Endothelial cell of umbilical vein (primary cell): ENCODE measurements at regions not wholly inside any gene's neighbourhood (a gene's known extent, or its start where the extent isn't known, plus 50 kb on each side); places are given as distances from the start of the nearest gene placed in this dataset.

ENCODE experiments used
- BruUV-seq: library from RNA; stranded (reverse); fragments of 400-500 nt; replicated peaks from 2 replicates; lab custom pipeline; 2021; lab: Mats Ljungman, UMichigan
- CTCF ChIA-PET: fragments of 300-600, 350-600 bp; sonication (Branson Sonifier 250); formaldehyde crosslinking; loops from one replicate; lab custom pipeline; 2021; ENCODE audit warnings: antibody characterized with exemption, inconsistent platforms; lab: Charles Lee
- POLR2A ChIA-PET: fragments of 300-600, 350-600 bp; sonication (Branson Sonifier 250); formaldehyde crosslinking; loops from one replicate; lab custom pipeline; 2021; ENCODE audit warnings: antibody characterized with exemption, inconsistent platforms; lab: Charles Lee
- DNase-seq: peaks from one replicate; pipeline ENCODE4 v3.0.0-alpha.2; 2011; ENCODE audit warnings: low read depth, low spot score
- FAIRE-seq: peaks from 2 replicates; lab custom pipeline; 2011; peaks lifted over from hg19 to GRCh38; lab: Jason Lieb, UNC
- H2AFZ ChIP-seq: 2 replicates; pipeline ENCODE4 v1.6.0; 2012; ENCODE audit warnings: low read depth, low read length, control low read depth, inconsistent platforms
- H3K27ac ChIP-seq: 2 replicates; pipeline ENCODE4 v1.5.1; 2011; ENCODE audit warnings: low read depth, mild to moderate bottlenecking, control low read depth, low read length, moderate library complexity; ENCODE audit not compliant: insufficient read depth
- H3K27me3 ChIP-seq, 2 experiments: 2 replicates each; pipeline versions ENCODE4 v1.6.0 to v1.6.1; 2011; ENCODE audit warnings: low read length in 2 of 2, mixed read lengths in 1 of 2; ENCODE audit not compliant: control insufficient read depth in 2 of 2, insufficient read depth in 2 of 2
- H3K36me3 ChIP-seq, 2 experiments: 2 replicates in 1 of 2; 3 replicates in 1 of 2; pipeline ENCODE4 v1.5.1; 2011; ENCODE audit warnings: low read length in 2 of 2, mild to moderate bottlenecking in 1 of 2, moderate library complexity in 1 of 2; ENCODE audit not compliant: control insufficient read depth in 2 of 2, insufficient read depth in 2 of 2; ENCODE audit errors: extremely low read depth in 1 of 2
- H3K4me1 ChIP-seq: 3 replicates; pipeline ENCODE4 v1.5.1; 2011; ENCODE audit warnings: mild to moderate bottlenecking, low read length; ENCODE audit not compliant: control insufficient read depth, insufficient read depth; ENCODE audit errors: extremely low read depth
- H3K4me2 ChIP-seq: 2 replicates; pipeline ENCODE4 v1.6.1; 2011; ENCODE audit warnings: low read length, control low read depth, mixed read lengths; ENCODE audit not compliant: insufficient read depth
- H3K4me3 ChIP-seq, 3 experiments: fragments of 200-600 bp in 1 of 3; sonication (generic), shearing (Covaris generic) in 1 of 3; replicated peaks in 1 of 3; 2 replicates each; pipeline ENCODE4 v1.5.1; 2011 to 2016; ENCODE audit warnings: control low read depth in 3 of 3, low read length in 3 of 3, mild to moderate bottlenecking in 2 of 3, inconsistent platforms in 1 of 3, low read depth in 1 of 3, moderate library complexity in 1 of 3; ENCODE audit not compliant: insufficient read depth in 1 of 3
- H3K79me2 ChIP-seq: 2 replicates; pipeline ENCODE4 v1.6.0; 2012; ENCODE audit warnings: low read length, inconsistent platforms; ENCODE audit not compliant: control insufficient read depth, insufficient read depth
- H3K9ac ChIP-seq: replicated peaks from 2 replicates; pipeline ENCODE3; 2011; ENCODE audit warnings: low read length, control low read depth; ENCODE audit not compliant: insufficient read depth; ENCODE audit errors: extremely low read depth
- H3K9me1 ChIP-seq: replicated peaks from 3 replicates; pipeline ENCODE4 v1.6.0; 2011; ENCODE audit warnings: mild to moderate bottlenecking, low read length; ENCODE audit not compliant: control insufficient read depth, insufficient read depth; ENCODE audit errors: extremely low read depth
- H3K9me3 ChIP-seq: replicated peaks from 2 replicates; pipeline ENCODE4 v1.5.1; 2012; ENCODE audit warnings: low read length, inconsistent platforms; ENCODE audit not compliant: control insufficient read depth, insufficient read depth
- H4K20me1 ChIP-seq: replicated peaks from 2 replicates; pipeline ENCODE3; 2011; ENCODE audit warnings: mild to moderate bottlenecking, low read length; ENCODE audit not compliant: control insufficient read depth, insufficient read depth; ENCODE audit errors: extremely low read depth
- EZH2 ChIP-seq: IDR thresholded peaks from 2 replicates; pipeline ENCODE4 v1.6.1; 2012; ENCODE audit warnings: borderline replicate concordance, low read depth, mild to moderate bottlenecking, moderate library complexity, low read length, inconsistent platforms; ENCODE audit not compliant: severe bottlenecking
- FOS ChIP-seq: IDR thresholded peaks from 2 replicates; pipeline ENCODE4 v1.6.1; 2011; ENCODE audit warnings: mild to moderate bottlenecking, low read length, moderate library complexity, borderline replicate concordance; ENCODE audit not compliant: insufficient read depth
- GATA2 ChIP-seq: IDR thresholded peaks from 2 replicates; pipeline ENCODE4 v1.7.0; 2011; ENCODE audit warnings: low read depth, mild to moderate bottlenecking, moderate library complexity, mixed read lengths, low read length; ENCODE audit not compliant: insufficient read length, insufficient read depth
- JUN ChIP-seq: IDR thresholded peaks from 2 replicates; pipeline ENCODE4 v1.6.1; 2011; ENCODE audit warnings: borderline replicate concordance, low read depth; ENCODE audit not compliant: insufficient read length, insufficient read depth
- MYC ChIP-seq: IDR thresholded peaks from one replicate; pipeline ENCODE4 v1.6.1; 2011; ENCODE audit warnings: mild to moderate bottlenecking, low read depth, low read length
- POLR2A ChIP-seq: IDR thresholded peaks from 2 replicates; pipeline ENCODE4 v1.6.1; 2012; ENCODE audit warnings: low read depth, mild to moderate bottlenecking, control low read depth, low read length
- POLR2AphosphoS5 ChIP-seq: IDR thresholded peaks from 2 replicates; pipeline ENCODE4 v1.6.1; 2012; ENCODE audit warnings: low read depth, mild to moderate bottlenecking, control low read depth, low read length, moderate library complexity; ENCODE audit not compliant: insufficient read depth
- dilution Hi-C: fragments of 300-500 bp; cut with MboI; formaldehyde crosslinking; loops from one replicate; pipeline ENCODE4 v1.15.0; 2019; ENCODE audit warnings: low sequenced_read_pairs; ENCODE audit not compliant: extremely low pct_ligation_motif_present
- intact Hi-C: fragments of 100-400 bp; cut with micrococcal nuclease; formaldehyde crosslinking; loops from one replicate; pipeline ENCODE4 v1.10.0; 2022
- TF ChIP-seq, protein P1 (sequence below), 2 donors: IDR thresholded peaks; 1 replicate in 1 of 2; 2 replicates in 1 of 2; pipeline ENCODE4 v1.5.1; 2011; ENCODE audit warnings: low read length in 2 of 2, mild to moderate bottlenecking in 2 of 2, moderate library complexity in 2 of 2, control low read depth in 1 of 2, inconsistent platforms in 1 of 2, low read depth in 1 of 2; ENCODE audit not compliant: insufficient read depth in 1 of 2; ENCODE audit errors: extremely low read depth in 1 of 2
- TF ChIP-seq, protein P2 (sequence below): IDR thresholded peaks from 2 replicates; pipeline ENCODE4 v1.6.1; 2011; ENCODE audit not compliant: insufficient read depth, insufficient read length

DNA sequence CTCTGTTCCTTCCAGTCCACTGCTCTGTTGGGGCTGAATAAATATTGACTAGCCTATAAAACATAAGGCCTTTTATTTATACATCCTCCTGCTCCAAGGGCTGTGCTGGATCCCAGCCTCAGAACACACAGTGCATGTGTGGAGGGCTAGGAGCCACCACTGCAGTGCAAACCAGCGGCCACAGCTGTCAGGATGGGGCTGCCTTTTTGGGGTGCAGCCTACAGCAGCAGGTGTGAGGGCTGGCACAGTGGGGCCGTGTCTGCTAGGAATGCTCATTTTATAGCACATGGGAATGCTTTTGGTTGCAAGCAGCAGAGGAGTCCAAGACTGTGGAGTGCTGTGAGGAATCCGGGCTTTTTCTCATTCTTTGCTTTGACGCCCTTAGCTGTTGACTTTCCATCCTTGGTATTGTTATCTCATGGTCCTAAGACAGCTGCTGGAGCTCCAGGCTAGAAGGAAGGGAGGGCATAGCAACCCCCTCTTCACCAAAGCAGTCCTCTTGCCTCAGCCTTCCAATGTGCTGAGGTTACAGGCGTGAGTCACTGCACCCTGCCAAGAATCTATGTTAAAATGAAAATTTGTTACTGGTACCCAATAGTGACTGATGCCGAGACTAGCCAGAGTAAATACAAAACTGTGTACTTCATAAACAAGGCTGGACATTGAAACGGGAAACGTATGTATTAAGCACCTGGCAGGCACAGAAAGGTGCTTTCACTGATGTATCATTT is 334.3 kb upstream of the GATB start:
- DNase-seq (no peak), FAIRE-seq (no peak)
- H3K9ac ChIP-seq = no peak overlapping the region
- H3K4me1 ChIP-seq = peaks cover 4% of the 10 kb centered on the region
- CTCF ChIA-PET = no interaction called here
- POLR2A ChIA-PET = no interaction called here
- H3K9me1 ChIP-seq = no peaks in the 10 kb centered on the region
- no peaks in the 10 kb centered on the region for H3K36me3 ChIP-seq
- no peak overlapping the region for H2AFZ ChIP-seq
- intact Hi-C loops = no loop called here
- no peak overlapping the region for H3K4me2 ChIP-seq
- peaks cover 0 to 2% of the 10 kb centered on the region in 2 experiments for H3K27me3 ChIP-seq
- H4K20me1 ChIP-seq = no peaks in the 10 kb centered on the region
- no peaks in the 10 kb centered on the region for H3K9me3 ChIP-seq
- H3K27ac ChIP-seq = no peak overlapping the region
- H3K4me3 ChIP-seq = no peak overlapping the region
- H3K79me2 ChIP-seq = no peaks in the 10 kb centered on the region
- TF ChIP-seq GATA2 (no peak), JUN (no peak), FOS (no peak), POLR2AphosphoS5 (no peak), MYC (no peak), EZH2 (no peak), POLR2A (no peak)
- TF ChIP-seq, protein P1, sequence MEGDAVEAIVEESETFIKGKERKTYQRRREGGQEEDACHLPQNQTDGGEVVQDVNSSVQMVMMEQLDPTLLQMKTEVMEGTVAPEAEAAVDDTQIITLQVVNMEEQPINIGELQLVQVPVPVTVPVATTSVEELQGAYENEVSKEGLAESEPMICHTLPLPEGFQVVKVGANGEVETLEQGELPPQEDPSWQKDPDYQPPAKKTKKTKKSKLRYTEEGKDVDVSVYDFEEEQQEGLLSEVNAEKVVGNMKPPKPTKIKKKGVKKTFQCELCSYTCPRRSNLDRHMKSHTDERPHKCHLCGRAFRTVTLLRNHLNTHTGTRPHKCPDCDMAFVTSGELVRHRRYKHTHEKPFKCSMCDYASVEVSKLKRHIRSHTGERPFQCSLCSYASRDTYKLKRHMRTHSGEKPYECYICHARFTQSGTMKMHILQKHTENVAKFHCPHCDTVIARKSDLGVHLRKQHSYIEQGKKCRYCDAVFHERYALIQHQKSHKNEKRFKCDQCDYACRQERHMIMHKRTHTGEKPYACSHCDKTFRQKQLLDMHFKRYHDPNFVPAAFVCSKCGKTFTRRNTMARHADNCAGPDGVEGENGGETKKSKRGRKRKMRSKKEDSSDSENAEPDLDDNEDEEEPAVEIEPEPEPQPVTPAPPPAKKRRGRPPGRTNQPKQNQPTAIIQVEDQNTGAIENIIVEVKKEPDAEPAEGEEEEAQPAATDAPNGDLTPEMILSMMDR (IDR thresholded peaks at IDR 0.05; ENCODE audit: extremely low read depth in 1 of 2, insufficient read depth in 1 of 2, low read depth in 1 of 2, low read length in 2 of 2) = no peak
- TF ChIP-seq, protein P2, sequence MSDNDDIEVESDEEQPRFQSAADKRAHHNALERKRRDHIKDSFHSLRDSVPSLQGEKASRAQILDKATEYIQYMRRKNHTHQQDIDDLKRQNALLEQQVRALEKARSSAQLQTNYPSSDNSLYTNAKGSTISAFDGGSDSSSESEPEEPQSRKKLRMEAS = no peak
- dilution Hi-C loops = no loop called here
- BruUV-seq = no TSS peak
